ENCODE measurements at regions not wholly inside any gene's neighbourhood (a gene's known extent, or its start where the extent isn't known, plus 50 kb on each side); places are given as distances from the start of the nearest gene placed in this dataset.

DNA sequence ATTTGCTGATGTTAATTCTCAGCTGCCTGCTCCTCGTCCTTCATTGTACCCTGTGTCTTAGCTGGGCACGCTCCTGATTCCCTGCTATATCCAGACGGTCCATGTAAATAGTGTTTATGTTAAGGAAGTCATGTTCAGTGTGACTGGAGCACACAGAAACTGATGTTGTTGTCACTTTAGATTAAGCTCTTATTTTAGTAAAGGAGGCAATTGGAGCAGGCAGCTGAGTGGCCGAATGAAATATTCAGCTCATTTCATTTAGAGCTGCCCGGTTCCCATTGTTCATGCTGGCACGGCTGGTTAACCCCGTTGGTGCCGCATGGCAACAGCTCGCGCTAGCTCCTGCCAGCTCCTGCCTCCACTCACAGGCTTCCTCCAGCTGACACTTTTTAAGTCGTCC, 446.8 kb upstream of the SOX5 start:
- no peaks in the 10 kb centered on the region for H3K79me2 ChIP-seq (ENCODE audit: control insufficient read depth, insufficient read depth, low read length)
- no peak for FAIRE-seq
- no peak overlapping the region for H3K27ac ChIP-seq (ENCODE audit: control insufficient read depth, insufficient read depth, low read length)
- no peak overlapping the region for H3K4me2 ChIP-seq (ENCODE audit: control insufficient read depth, extremely low read depth, insufficient read depth, low read depth, low read length)
- no peak for DNase-seq (ENCODE audit: low read depth, low spot score)
- H3K9me1 ChIP-seq (ENCODE audit: control insufficient read depth, extremely low read depth, insufficient read depth, low read length) = no peaks in the 10 kb centered on the region
- H2AFZ ChIP-seq (ENCODE audit: control insufficient read depth, low read length) = no peak overlapping the region
- no peaks in the 10 kb centered on the region for H3K4me1 ChIP-seq (ENCODE audit: control insufficient read depth, extremely low read depth, insufficient read depth, low read length)
- no peak for TF ChIP-seq EZH2 (IDR thresholded peaks at IDR 0.05; ENCODE audit: low read length)
- TF ChIP-seq, protein P1, sequence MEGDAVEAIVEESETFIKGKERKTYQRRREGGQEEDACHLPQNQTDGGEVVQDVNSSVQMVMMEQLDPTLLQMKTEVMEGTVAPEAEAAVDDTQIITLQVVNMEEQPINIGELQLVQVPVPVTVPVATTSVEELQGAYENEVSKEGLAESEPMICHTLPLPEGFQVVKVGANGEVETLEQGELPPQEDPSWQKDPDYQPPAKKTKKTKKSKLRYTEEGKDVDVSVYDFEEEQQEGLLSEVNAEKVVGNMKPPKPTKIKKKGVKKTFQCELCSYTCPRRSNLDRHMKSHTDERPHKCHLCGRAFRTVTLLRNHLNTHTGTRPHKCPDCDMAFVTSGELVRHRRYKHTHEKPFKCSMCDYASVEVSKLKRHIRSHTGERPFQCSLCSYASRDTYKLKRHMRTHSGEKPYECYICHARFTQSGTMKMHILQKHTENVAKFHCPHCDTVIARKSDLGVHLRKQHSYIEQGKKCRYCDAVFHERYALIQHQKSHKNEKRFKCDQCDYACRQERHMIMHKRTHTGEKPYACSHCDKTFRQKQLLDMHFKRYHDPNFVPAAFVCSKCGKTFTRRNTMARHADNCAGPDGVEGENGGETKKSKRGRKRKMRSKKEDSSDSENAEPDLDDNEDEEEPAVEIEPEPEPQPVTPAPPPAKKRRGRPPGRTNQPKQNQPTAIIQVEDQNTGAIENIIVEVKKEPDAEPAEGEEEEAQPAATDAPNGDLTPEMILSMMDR (optimal IDR thresholded peaks at IDR 0.05 in 1 of 3, IDR thresholded peaks at IDR 0.05 in 1 of 3, conservative IDR thresholded peaks at IDR 0.05 in 1 of 3; ENCODE audit: extremely low read depth in 1 of 3, insufficient read depth in 2 of 3, low read length in 3 of 3) = no peak
- no peak overlapping the region for H3K9ac ChIP-seq (ENCODE audit: control insufficient read depth, extremely low read depth, insufficient read depth, low read length)
- H3K36me3 ChIP-seq (ENCODE audit: control insufficient read depth in 2 of 2, extremely low read depth in 1 of 2, insufficient read depth in 2 of 2, low read length in 2 of 2) = no peaks in the 10 kb centered on the region
- no peaks in the 10 kb centered on the region for H3K27me3 ChIP-seq (ENCODE audit: control insufficient read depth, extremely low read depth, insufficient read depth, low read length)
- dilution Hi-C loops (cut with MboI; ENCODE audit: extremely low pct_ligation_motif_present, low sequenced_read_pairs) = no loop called here
- H3K9me3 ChIP-seq (ENCODE audit: control insufficient read depth, low read depth, low read length) = no peaks in the 10 kb centered on the region
- no peak overlapping the region for H3K4me3 ChIP-seq (ENCODE audit: control insufficient read depth in 2 of 3, extremely low read depth in 1 of 3, insufficient read depth in 2 of 3, low read depth in 1 of 3, low read length in 3 of 3)
- no peaks in the 10 kb centered on the region for H4K20me1 ChIP-seq (ENCODE audit: control insufficient read depth, extremely low read depth, insufficient read depth, low read length)

DNA sequence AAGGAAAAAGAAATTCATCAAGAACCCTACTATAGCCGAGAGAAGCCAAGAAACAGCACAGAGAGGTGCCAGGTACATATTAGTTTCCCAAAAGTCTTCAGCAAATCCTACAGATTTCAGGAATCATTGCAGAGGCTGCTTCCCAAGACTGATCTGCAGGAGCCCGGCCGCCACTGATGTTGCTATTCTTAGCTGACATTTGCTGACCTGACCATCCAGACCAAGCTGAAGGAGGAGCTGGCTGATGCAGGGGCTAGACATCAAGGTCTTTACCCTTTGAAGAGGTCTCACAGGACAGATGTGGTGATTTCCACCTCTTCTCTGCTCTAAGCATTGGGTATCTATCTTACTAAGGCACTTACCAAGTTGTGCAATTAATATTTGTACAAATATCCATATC, 444.8 kb upstream of the SOX5 start:
- H3K4me2 ChIP-seq (ENCODE audit: control insufficient read depth, extremely low read depth, insufficient read depth, low read depth, low read length) = no peak overlapping the region
- dilution Hi-C loops (cut with MboI; ENCODE audit: extremely low pct_ligation_motif_present, low sequenced_read_pairs) = no loop called here
- no peaks in the 10 kb centered on the region for H3K36me3 ChIP-seq (ENCODE audit: control insufficient read depth in 2 of 2, extremely low read depth in 1 of 2, insufficient read depth in 2 of 2, low read length in 2 of 2)
- no peaks in the 10 kb centered on the region for H3K79me2 ChIP-seq (ENCODE audit: control insufficient read depth, insufficient read depth, low read length)
- H3K9ac ChIP-seq (ENCODE audit: control insufficient read depth, extremely low read depth, insufficient read depth, low read length) = no peak overlapping the region
- no peaks in the 10 kb centered on the region for H3K9me1 ChIP-seq (ENCODE audit: control insufficient read depth, extremely low read depth, insufficient read depth, low read length)
- DNase-seq (ENCODE audit: low read depth, low spot score) = no peak
- no peaks in the 10 kb centered on the region for H3K27me3 ChIP-seq (ENCODE audit: control insufficient read depth, extremely low read depth, insufficient read depth, low read length)
- TF ChIP-seq, protein P1 (optimal IDR thresholded peaks at IDR 0.05 in 1 of 3, IDR thresholded peaks at IDR 0.05 in 1 of 3, conservative IDR thresholded peaks at IDR 0.05 in 1 of 3; ENCODE audit: extremely low read depth in 1 of 3, insufficient read depth in 2 of 3, low read length in 3 of 3) = no peak
- TF ChIP-seq EZH2 (IDR thresholded peaks at IDR 0.05; ENCODE audit: low read length) = no peak
- H2AFZ ChIP-seq (ENCODE audit: control insufficient read depth, low read length) = no peak overlapping the region
- FAIRE-seq = no peak
- H4K20me1 ChIP-seq (ENCODE audit: control insufficient read depth, extremely low read depth, insufficient read depth, low read length) = no peaks in the 10 kb centered on the region
- no peaks in the 10 kb centered on the region for H3K9me3 ChIP-seq (ENCODE audit: control insufficient read depth, low read depth, low read length)
- H3K4me3 ChIP-seq (ENCODE audit: control insufficient read depth in 2 of 3, extremely low read depth in 1 of 3, insufficient read depth in 2 of 3, low read depth in 1 of 3, low read length in 3 of 3) = no peak overlapping the region
- H3K27ac ChIP-seq (ENCODE audit: control insufficient read depth, insufficient read depth, low read length) = no peak overlapping the region
- no peaks in the 10 kb centered on the region for H3K4me1 ChIP-seq (ENCODE audit: control insufficient read depth, extremely low read depth, insufficient read depth, low read length)

All from keratinocyte (primary cell).